ENCODE measurements at regions not wholly inside any gene's neighbourhood (a gene's known extent, or its start where the extent isn't known, plus 50 kb on each side); places are given as distances from the start of the nearest gene placed in this dataset.
"Not testable (repeated sequence)": the region's sequence is repeated elsewhere in the genome, so short reads cannot be mapped to it uniquely, and the experiment has no call there.

DNA sequence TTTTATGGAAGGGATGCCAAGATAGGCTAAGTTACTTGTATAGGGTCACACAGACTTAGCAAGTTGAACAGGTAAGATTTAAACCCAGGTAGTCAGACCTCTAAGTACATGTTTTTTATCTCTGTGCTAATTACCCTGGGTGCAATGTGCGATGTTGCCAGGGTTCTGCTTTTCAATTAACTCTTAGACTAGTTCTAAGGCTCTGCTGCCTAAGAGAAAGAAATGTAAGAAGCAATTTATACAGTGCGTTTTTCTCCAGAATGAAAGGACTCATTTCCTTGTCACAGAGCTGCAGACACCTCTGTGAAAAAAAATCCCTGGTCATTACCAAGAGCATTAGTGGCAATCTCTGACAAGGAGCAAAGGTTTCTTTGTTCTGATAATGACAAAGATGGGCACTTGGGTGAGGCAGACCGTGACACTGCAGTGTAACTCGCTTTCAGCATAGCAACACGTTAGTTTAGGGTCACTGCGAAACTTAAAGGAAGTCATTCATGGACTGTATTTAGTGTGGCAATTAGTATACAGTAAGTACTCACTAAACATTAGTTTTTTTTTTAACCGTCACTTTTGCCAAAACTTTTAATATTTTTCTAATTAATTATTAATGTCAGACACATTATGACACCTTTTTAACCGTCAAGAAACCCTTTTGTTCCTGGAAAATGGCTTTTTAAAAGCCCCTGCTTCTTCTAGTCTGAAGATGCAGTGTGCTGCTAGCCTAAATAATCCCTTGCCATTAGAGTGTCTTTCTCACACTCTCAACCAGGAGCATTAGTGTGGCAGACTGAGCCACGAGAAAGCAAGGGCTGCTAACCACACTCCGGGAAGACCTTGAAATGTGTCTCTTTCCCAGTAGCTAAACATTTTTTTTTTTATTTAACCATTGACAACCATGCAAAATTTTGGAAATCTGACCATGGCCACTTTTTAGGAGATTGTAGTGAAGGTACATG, 520.0 kb upstream of the C9orf72 start:
- no peak for DNase-seq (ENCODE audit: low read depth)

- no peak for DNase-seq (ENCODE audit: low read depth)
Observed at GRCh38 chr9:28101509-28101908, 528.2 kb upstream of the C9orf72 start.

DNA sequence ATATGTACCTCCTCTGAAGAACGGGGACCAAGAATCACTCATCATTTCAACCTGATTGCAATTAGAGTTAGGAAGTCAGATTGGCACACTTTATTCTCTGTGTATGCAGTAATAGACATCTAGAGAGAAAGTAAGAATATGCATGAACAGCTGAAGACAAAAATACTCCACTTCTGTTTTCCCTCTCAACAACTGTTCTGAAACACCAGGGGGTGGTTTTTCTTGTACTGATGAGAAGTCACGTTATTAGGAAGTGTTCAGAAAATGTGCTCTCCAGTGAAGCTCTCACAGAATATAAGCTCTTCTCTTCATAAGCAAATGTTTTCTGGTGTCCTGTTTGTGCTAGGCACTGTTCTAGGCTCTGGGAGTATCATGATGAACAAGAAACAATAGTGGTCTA, 531.7 kb upstream of the C9orf72 start:
- DNase-seq (ENCODE audit: low read depth) = no peak

- DNase-seq (ENCODE audit: low read depth) = no peak
Observed at GRCh38 chr9:28120184-28120583, 546.9 kb upstream of the C9orf72 start.

GRCh38 chr9:28120626-28121025, 547.3 kb upstream of the C9orf72 start:
- no peak for DNase-seq (ENCODE audit: low read depth)

- no peak for DNase-seq (ENCODE audit: low read depth)
Observed at GRCh38 chr9:28121366-28121765, 548.1 kb upstream of the C9orf72 start.

- DNase-seq (ENCODE audit: low read depth) = no peak
Observed at GRCh38 chr9:28124917-28125316, 551.6 kb upstream of the C9orf72 start.

GRCh38 chr9:28127101-28127500, 553.8 kb upstream of the C9orf72 start:
- no peak for DNase-seq (ENCODE audit: low read depth)

GRCh38 chr9:28134446-28134976, 561.2 kb upstream of the C9orf72 start:
- DNase-seq (ENCODE audit: low read depth) = no peak

DNA sequence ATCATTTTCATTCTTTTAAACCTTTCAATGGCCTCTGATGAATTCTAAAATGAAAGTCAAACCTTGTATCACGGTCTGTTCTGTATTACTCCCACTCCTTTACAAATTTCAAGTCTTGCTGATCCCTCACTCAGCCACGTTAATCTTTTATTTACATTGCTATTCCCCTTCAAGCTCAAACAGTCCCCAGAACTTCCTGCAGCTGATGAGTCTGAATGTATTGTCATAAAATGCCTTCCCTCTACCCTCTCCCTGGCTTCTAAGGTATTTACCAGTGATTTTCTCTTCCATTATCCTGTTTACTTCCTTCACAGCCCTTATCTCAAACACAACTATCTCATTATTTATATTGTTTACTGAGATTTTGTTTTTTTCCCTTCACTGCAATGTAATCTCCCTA, 562.3 kb upstream of the C9orf72 start:
- no peak for DNase-seq (ENCODE audit: low read depth)

DNA sequence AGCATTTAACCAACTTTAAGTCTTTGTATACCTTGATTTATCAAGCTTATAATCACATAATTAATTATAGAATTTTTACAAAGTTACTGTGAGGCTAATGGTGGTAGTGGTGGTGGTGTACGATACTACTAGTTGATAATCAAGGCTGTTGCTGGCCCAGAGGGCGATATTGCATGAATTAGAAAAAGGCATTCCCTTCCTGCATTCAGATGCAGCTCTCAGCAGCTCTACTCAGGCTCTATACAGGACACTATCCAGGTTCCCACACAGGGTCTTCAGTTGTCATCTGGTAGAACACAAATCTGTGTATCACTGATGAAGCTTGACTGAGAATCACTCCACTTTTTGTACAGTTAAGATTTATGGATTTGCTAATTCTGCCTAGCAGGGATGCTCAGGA, 562.8 kb upstream of the C9orf72 start:
- no peak for DNase-seq (ENCODE audit: low read depth)

- DNase-seq (ENCODE audit: low read depth) = not testable (repeated sequence)
Observed at GRCh38 chr9:28147430-28147829, 574.1 kb upstream of the C9orf72 start.

DNA sequence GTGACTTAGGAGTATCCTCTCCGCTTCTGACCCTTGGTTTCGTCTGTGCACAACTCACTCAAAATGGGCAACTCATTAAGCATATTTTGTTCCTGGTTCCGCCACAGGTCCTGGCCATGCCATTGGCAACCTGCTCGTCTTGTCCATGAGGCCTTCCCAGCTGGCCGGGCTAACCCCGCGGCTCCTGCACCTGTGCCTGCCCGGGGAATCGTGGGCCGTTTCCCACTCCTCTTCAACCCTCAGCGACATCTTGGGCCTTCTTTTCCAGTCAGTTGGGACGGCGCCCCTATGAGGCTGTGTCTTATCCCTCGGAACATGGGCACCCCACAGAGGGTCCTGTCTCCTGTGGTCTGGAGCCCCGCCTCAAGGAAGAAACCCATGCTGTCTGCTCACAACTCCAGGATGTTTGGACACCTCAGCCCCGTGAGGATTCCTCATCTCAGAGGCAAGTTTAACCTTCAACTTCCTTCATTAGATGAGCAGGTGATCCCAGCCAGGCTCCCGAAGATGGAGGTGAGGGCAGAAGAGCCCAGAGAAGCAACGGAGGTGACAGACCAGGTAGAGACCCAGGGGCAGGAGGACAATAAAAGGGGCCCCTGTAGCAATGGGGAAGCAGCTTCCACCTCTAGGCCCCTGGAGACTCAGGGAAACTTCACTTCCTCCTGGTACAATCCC, 574.8 kb upstream of the C9orf72 start:
- not testable (repeated sequence) for DNase-seq (ENCODE audit: low read depth)

DNA sequence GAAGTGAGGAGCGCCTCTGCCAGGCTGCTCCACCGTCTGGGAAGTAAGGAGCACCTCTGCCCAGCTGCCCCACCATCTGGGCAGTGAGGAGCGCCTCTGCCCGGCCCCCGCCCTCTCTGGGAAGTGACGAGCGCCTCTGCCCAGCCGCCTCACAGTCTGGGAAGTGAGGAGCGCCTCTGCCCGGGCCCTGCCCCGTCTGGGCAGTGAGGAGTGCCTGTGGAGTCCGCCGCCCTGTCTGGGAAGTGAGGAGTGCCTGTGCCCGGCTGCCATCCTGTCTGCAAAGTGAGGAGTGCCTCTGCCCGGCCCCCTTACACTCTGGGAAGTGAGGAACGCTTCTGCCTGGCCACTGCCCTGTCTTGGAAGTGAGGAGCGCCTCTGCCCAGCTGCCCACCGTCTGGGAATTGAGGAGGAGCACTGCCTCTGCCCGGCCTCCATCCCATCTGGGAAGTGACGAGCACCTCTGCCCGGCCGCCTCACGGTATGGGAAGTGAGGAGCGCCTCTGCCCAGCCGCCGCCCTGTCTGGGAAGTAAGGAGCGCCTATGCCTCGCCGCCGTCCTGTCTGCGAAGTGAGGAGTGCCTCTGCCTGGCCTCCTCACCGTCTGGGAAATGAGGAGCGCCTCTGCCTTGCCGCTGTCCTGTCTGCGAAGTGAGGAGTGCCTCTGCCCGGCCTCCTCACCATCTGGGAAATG, 576.2 kb upstream of the C9orf72 start:
- DNase-seq (ENCODE audit: low read depth) = not testable (repeated sequence)

DNA sequence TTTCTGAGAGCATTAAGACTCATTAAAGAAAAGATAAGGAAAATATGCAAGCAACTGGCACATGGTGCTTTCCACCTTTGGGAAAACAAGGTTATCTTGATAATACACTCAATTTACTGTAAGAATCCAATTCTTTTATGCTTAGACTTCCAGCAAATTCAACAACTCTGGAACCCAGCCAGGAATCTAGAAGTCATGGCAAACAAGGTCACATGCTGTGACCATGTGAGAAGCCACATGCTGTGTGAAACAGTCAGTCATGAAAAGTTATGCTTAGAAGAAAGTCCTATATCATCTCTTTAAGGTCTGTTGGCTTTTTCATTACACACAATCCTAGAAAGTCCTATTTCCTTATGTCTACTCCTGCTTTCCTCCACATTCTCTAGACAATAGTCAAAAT, 581.8 kb upstream of the C9orf72 start:
- no peak for DNase-seq (ENCODE audit: low read depth)

- no peak for DNase-seq (ENCODE audit: low read depth)
Observed at GRCh38 chr9:28155671-28156070, 582.4 kb upstream of the C9orf72 start.

DNA sequence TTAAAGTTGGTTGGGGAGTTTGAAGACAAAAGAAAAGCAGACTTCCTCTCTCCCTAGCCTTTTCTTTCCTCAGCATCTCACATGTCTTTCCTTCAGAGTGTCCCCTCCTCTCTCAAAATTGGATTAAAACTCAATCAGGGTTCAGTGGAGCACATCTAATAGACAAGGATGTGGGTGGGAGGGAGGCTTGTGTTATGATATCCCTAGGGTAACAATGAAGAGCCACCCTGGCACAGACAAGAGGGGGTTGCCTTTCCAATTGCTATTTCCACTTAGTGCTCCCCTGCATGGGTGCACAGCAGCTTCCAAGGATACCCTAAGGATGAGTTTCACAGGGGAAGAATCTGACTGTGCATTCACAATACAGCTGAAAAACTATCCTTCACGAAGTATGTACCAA, 585.2 kb upstream of the C9orf72 start:
- no peak for DNase-seq (ENCODE audit: low read depth)

DNA sequence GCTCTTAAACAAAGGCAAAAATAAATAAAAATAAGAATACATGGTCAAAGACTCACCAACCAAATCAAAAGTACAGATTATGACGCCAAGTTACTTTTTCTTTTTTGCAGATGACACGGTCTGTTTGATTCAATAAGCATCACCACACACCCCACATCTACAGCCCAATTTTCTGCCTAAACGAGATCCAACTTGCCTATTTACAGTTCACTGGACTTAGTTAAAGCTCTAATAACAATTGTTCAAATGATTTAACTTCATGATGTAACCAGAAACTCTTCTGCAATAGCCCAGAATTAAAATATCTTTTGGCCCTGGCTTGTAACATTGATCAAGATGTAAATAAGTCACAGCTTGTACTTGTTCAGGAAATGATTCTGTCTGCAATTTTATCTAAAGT, 590.3 kb upstream of the C9orf72 start:
- DNase-seq (ENCODE audit: low read depth) = no peak

DNA sequence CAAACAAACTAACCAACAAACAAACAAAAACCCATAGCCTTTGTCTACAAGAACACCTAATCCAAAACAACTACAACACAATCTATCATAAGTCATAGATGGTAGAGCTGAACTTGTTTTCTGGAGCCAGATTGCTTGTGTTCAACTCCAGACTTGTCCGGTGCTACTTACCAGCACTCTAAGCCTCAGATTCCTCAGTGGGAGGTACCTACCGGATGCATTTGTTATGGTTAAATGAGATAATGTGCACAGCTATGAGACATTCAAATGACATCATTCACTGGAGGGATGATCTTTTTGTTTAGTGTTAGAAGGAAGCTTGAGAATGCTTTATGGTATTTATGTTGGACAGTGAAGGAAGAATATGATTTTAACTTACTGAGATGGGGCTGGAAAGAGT, 592.9 kb upstream of the C9orf72 start:
- no peak for DNase-seq (ENCODE audit: low read depth)

- no peak for DNase-seq (ENCODE audit: low read depth)
Observed at GRCh38 chr9:28177142-28177541, 603.9 kb upstream of the C9orf72 start.

DNA sequence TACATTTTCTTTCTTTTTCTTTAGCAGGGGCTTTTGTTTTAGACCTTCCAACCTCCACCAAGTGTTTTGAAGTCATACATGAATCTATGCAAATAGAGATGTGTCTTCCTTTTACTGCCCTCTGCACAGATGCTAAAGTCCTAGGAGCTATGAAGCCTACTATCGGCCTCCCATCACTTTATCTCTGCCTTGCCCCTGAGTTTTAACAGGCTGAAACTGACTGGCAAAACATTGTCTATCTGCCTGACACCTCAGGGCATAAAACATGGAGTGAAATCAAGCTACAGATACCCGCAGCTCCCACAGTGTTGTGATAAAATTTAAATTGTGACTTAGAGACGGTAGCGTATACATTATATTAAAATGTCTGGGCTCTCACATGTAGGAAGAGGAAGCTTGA, 604.6 kb upstream of the C9orf72 start:
- no peak for DNase-seq (ENCODE audit: low read depth)

GRCh38 chr9:28179893-28180292, 606.6 kb upstream of the C9orf72 start:
- DNase-seq (ENCODE audit: low read depth) = no peak
